Activated CD8-positive, alpha-beta memory T cell treated with anti-CD3 and anti-CD28 coated beads, Interleukin-2, amount 10 ng/mL, durations not matched to agents 7 days and 5 days (primary cell): ENCODE measurements at regions not wholly inside any gene's neighbourhood (a gene's known extent, or its start where the extent isn't known, plus 50 kb on each side); places are given as distances from the start of the nearest gene placed in this dataset.
A peak's percentile ranks its signal among the peaks of the same experiment; 100 is the strongest.

Source experiments
- ATAC-seq: fragments of 150-1000 bp; cut with Tn5 transposase; one replicate; pipeline ENCODE4 v1.10.0; 2021; ENCODE audit warnings: moderate library complexity
- CTCF ChIA-PET: fragments of 350-600 bp; sonication (Branson Sonifier 250); formaldehyde crosslinking; loops from one replicate; lab custom pipeline; 2021; ENCODE audit warnings: antibody characterized with exemption; lab: Charles Lee
- DNase-seq: peaks from one replicate; pipeline ENCODE4 v3.0.0-alpha.2; 2020
- H3K27ac Mint-ChIP-seq: one replicate; pipeline ENCODE4 v1.8.0; 2021; ENCODE audit warnings: mild to moderate bottlenecking, mixed read lengths
- H3K27me3 Mint-ChIP-seq: one replicate; pipeline ENCODE4 v1.8.0; 2021; ENCODE audit warnings: mixed read lengths
- H3K36me3 Mint-ChIP-seq: one replicate; pipeline ENCODE4 v1.8.0; 2021; ENCODE audit warnings: mild to moderate bottlenecking, mixed read lengths
- H3K4me1 Mint-ChIP-seq: one replicate; pipeline ENCODE4 v1.8.0; 2021; ENCODE audit warnings: mixed read lengths
- H3K4me3 Mint-ChIP-seq: one replicate; pipeline ENCODE4 v1.8.0; 2021; ENCODE audit warnings: mild to moderate bottlenecking, moderate library complexity, mixed read lengths
- H3K9me3 Mint-ChIP-seq: one replicate; pipeline ENCODE4 v1.8.0; 2022; ENCODE audit warnings: low read depth, mixed read lengths

GRCh38 chr1:101308935-101309333 is 72.1 kb downstream of the S1PR1 start:
- ATAC-seq = no peak

GRCh38 chr1:101309334-101310311 is 72.8 kb downstream of the S1PR1 start:
- Mint-ChIP-seq H3K9me3 (no peaks in the 10 kb centered on the region), H3K36me3 (no peaks in the 10 kb centered on the region)
- CTCF ChIA-PET = interaction anchor here (0.6 to 7.9 kb wide), 52 partner anchors 9 to 695 kb away, joined by 3 to 139 read pairs (median 5); partner anchors contain the start of genes EXTL2 and SLC30A7

More at GRCh38 chr1:101308935-101309333, 72.1 kb downstream of the S1PR1 start:
- Mint-ChIP-seq H3K27me3 (peaks cover 18% of the 10 kb centered on the region), H3K36me3 (no peaks in the 10 kb centered on the region), H3K27ac (peak overlapping the region; percentile 90), H3K9me3 (no peaks in the 10 kb centered on the region), H3K4me1 (peaks cover 49% of the 10 kb centered on the region), H3K4me3 (peak overlapping the region; percentile 25)
- CTCF ChIA-PET = interaction anchor here (0.7 to 7.9 kb wide), 46 partner anchors 9 to 695 kb away, joined by 3 to 139 read pairs (median 5); partner anchors contain the start of genes EXTL2 and SLC30A7
- DNase-seq = no peak

GRCh38 chr1:101310506-101310905 is 73.7 kb downstream of the S1PR1 start:
- peak overlapping the region; percentile 90 for H3K27ac Mint-ChIP-seq

More at GRCh38 chr1:101309334-101310311, 72.8 kb downstream of the S1PR1 start:
- DNase-seq (peak; percentile 80), ATAC-seq (peak; percentile 72)
- peaks cover 16% of the 10 kb centered on the region for H3K27me3 Mint-ChIP-seq
- peak overlapping the region; percentile 90 for H3K27ac Mint-ChIP-seq
- H3K4me1 Mint-ChIP-seq = peaks cover 51% of the 10 kb centered on the region
- H3K4me3 Mint-ChIP-seq = peak overlapping the region; percentile 73

GRCh38 chr1:101311146-101311920 is 74.5 kb downstream of the S1PR1 start:
- peak overlapping the region; percentile 66 for H3K4me3 Mint-ChIP-seq
- no peak for ATAC-seq

More at GRCh38 chr1:101310506-101310905, 73.7 kb downstream of the S1PR1 start:
- Mint-ChIP-seq H3K36me3 (no peaks in the 10 kb centered on the region), H3K9me3 (no peaks in the 10 kb centered on the region), H3K4me1 (peaks cover 51% of the 10 kb centered on the region), H3K27me3 (peaks cover 18% of the 10 kb centered on the region), H3K4me3 (peak overlapping the region; percentile 73)
- ATAC-seq = peak; percentile 11
- DNase-seq = peak; percentile 51
- CTCF ChIA-PET = interaction anchor here (0.8 to 7.9 kb wide), 13 partner anchors 8 to 415 kb away, joined by 3 to 139 read pairs (median 17); partner anchors contain the start of genes EXTL2 and SLC30A7

GRCh38 chr1:101312147-101312546 is 75.3 kb downstream of the S1PR1 start:
- peaks cover 20% of the 10 kb centered on the region for H3K27me3 Mint-ChIP-seq
- H3K4me1 Mint-ChIP-seq = peaks cover 51% of the 10 kb centered on the region
- peak overlapping the region; percentile 75 for H3K27ac Mint-ChIP-seq
- H3K4me3 Mint-ChIP-seq = peak overlapping the region; percentile 66
- DNase-seq (no peak), ATAC-seq (peak; percentile 34)
- no peaks in the 10 kb centered on the region for H3K36me3 Mint-ChIP-seq
- CTCF ChIA-PET = interaction anchor here (0.8 to 7.9 kb wide), 8 partner anchors 11 to 59 kb away, joined by 3 to 139 read pairs (median 6); no protein-coding TSS in a partner anchor
- no peaks in the 10 kb centered on the region for H3K9me3 Mint-ChIP-seq

More at GRCh38 chr1:101311146-101311920, 74.5 kb downstream of the S1PR1 start:
- Mint-ChIP-seq H3K4me1 (peaks cover 51% of the 10 kb centered on the region), H3K27me3 (peaks cover 21% of the 10 kb centered on the region), H3K27ac (peak overlapping the region; percentile 14), H3K36me3 (no peaks in the 10 kb centered on the region), H3K9me3 (no peaks in the 10 kb centered on the region)
- CTCF ChIA-PET = interaction anchor here (0.8 to 7.9 kb wide), 6 partner anchors 21 to 416 kb away, joined by 3 to 139 read pairs (median 43); partner anchors contain the start of genes EXTL2 and SLC30A7
- DNase-seq = no peak

- no peaks in the 10 kb centered on the region for H3K36me3 Mint-ChIP-seq
- no peak for DNase-seq
- H3K9me3 Mint-ChIP-seq = no peaks in the 10 kb centered on the region
- no peak overlapping the region for H3K27ac Mint-ChIP-seq
- H3K4me3 Mint-ChIP-seq = no peak overlapping the region
- CTCF ChIA-PET = interaction anchor here (1.1 to 7.9 kb wide), 4 partner anchors 10 to 45 kb away, joined by 3 to 139 read pairs (median 47); no protein-coding TSS in a partner anchor
- peaks cover 23% of the 10 kb centered on the region for H3K27me3 Mint-ChIP-seq
- no peak for ATAC-seq
- H3K4me1 Mint-ChIP-seq = peaks cover 48% of the 10 kb centered on the region
Observed at GRCh38 chr1:101313356-101313755, 76.5 kb downstream of the S1PR1 start.

GRCh38 chr1:101314244-101314643 is 77.4 kb downstream of the S1PR1 start:
- CTCF ChIA-PET = interaction anchor here (7.9 kb wide), 1 partner anchor 44 kb away, joined by 139 read pairs; no protein-coding TSS in a partner anchor
- Mint-ChIP-seq H3K27me3 (peaks cover 25% of the 10 kb centered on the region), H3K27ac (no peak overlapping the region), H3K4me3 (no peak overlapping the region), H3K9me3 (no peaks in the 10 kb centered on the region), H3K4me1 (peaks cover 43% of the 10 kb centered on the region), H3K36me3 (no peaks in the 10 kb centered on the region)
- no peak for DNase-seq
- ATAC-seq = no peak

GRCh38 chr1:101316256-101316655 is 79.4 kb downstream of the S1PR1 start:
- CTCF ChIA-PET = interaction anchor here (7.9 kb wide), 1 partner anchor 42 kb away, joined by 139 read pairs; no protein-coding TSS in a partner anchor
- peaks cover 25% of the 10 kb centered on the region for H3K27me3 Mint-ChIP-seq
- ATAC-seq = no peak

GRCh38 chr1:101316799-101317198 is 80.0 kb downstream of the S1PR1 start:
- Mint-ChIP-seq H3K4me1 (peaks cover 18% of the 10 kb centered on the region), H3K36me3 (no peaks in the 10 kb centered on the region), H3K4me3 (no peak overlapping the region), H3K9me3 (no peaks in the 10 kb centered on the region), H3K27me3 (peaks cover 25% of the 10 kb centered on the region), H3K27ac (no peak overlapping the region)
- DNase-seq (no peak), ATAC-seq (no peak)
- CTCF ChIA-PET = interaction anchor here (1.0 kb wide), 1 partner anchor 32 kb away, joined by 3 read pairs; no protein-coding TSS in a partner anchor

More at GRCh38 chr1:101316256-101316655, 79.4 kb downstream of the S1PR1 start:
- no peak for DNase-seq
- Mint-ChIP-seq H3K27ac (no peak overlapping the region), H3K9me3 (no peaks in the 10 kb centered on the region), H3K4me1 (peaks cover 23% of the 10 kb centered on the region), H3K4me3 (no peak overlapping the region), H3K36me3 (no peaks in the 10 kb centered on the region)

GRCh38 chr1:101317590-101317989 is 80.8 kb downstream of the S1PR1 start:
- no peak overlapping the region for H3K27ac Mint-ChIP-seq
- DNase-seq (no peak), ATAC-seq (no peak)
- peaks cover 27% of the 10 kb centered on the region for H3K27me3 Mint-ChIP-seq
- H3K4me1 Mint-ChIP-seq = peaks cover 10% of the 10 kb centered on the region
- no peaks in the 10 kb centered on the region for H3K9me3 Mint-ChIP-seq
- H3K36me3 Mint-ChIP-seq = no peaks in the 10 kb centered on the region
- no peak overlapping the region for H3K4me3 Mint-ChIP-seq
- CTCF ChIA-PET = interaction anchor here (0.7 to 2.1 kb wide), 6 partner anchors 8 to 137 kb away, joined by 3 to 20 read pairs (median 4); no protein-coding TSS in a partner anchor

- Mint-ChIP-seq H3K36me3 (no peaks in the 10 kb centered on the region), H3K4me3 (no peak overlapping the region), H3K27ac (no peak overlapping the region), H3K27me3 (peaks cover 16% of the 10 kb centered on the region), H3K4me1 (no peaks in the 10 kb centered on the region), H3K9me3 (no peaks in the 10 kb centered on the region)
- CTCF ChIA-PET = interaction anchor here (1.1 to 3.2 kb wide), 4 partner anchors 11 to 57 kb away, joined by 3 to 13 read pairs (median 6); no protein-coding TSS in a partner anchor
- DNase-seq (no peak), ATAC-seq (no peak)
Observed at GRCh38 chr1:101323535-101323934, 86.7 kb downstream of the S1PR1 start.

- Mint-ChIP-seq H3K27ac (no peak overlapping the region), H3K9me3 (no peaks in the 10 kb centered on the region), H3K36me3 (no peaks in the 10 kb centered on the region), H3K27me3 (peaks cover 16% of the 10 kb centered on the region), H3K4me1 (no peaks in the 10 kb centered on the region), H3K4me3 (no peak overlapping the region)
- DNase-seq (no peak), ATAC-seq (no peak)
- CTCF ChIA-PET = no interaction called here
Observed at GRCh38 chr1:101325144-101325543, 88.3 kb downstream of the S1PR1 start.
